Hepatocyte (in vitro differentiated cells): ENCODE measurements at regions not wholly inside any gene's neighbourhood (a gene's known extent, or its start where the extent isn't known, plus 50 kb on each side); places are given as distances from the start of the nearest gene placed in this dataset.

Experiments used
- CTCF ChIP-seq: fragments of 200-600 bp; sonication (generic); IDR thresholded peaks from 2 replicates; pipeline ENCODE4 v1.5.1; 2016; ENCODE audit warnings: antibody characterized with exemption, mild to moderate bottlenecking; ENCODE audit not compliant: poor library complexity
- EZH2phosphoT487 ChIP-seq: fragments of 200-600 bp; sonication (generic); IDR thresholded peaks from one replicate; pipeline ENCODE4 v1.6.1; 2018; ENCODE audit warnings: antibody characterized with exemption, mild to moderate bottlenecking, low read depth, moderate library complexity; ENCODE audit not compliant: unreplicated experiment, severe bottlenecking

GRCh38 chr5:96120120-96120519, 158.5 kb upstream of the ELL2 start:
- TF ChIP-seq CTCF, result no peak
- no peak for TF ChIP-seq EZH2phosphoT487
